ENCODE measurements at regions not wholly inside any gene's neighbourhood (a gene's known extent, or its start where the extent isn't known, plus 50 kb on each side); places are given as distances from the start of the nearest gene placed in this dataset.

- TF ChIP-seq ZNF274 (IDR thresholded peaks at IDR 0.05; ENCODE audit: low read depth, low read length) = no peak
- H3K4me3 ChIP-seq (ENCODE audit: low read length) = no peak overlapping the region
Measured at GRCh38 chr12:75581515-75581914, 70.1 kb upstream of the KRR1 start.

- TF ChIP-seq ZNF274 (IDR thresholded peaks at IDR 0.05; ENCODE audit: low read depth, low read length) = no peak
- no peak overlapping the region for H3K4me3 ChIP-seq (ENCODE audit: low read length)
Measured at GRCh38 chr12:75579552-75579951, 68.1 kb upstream of the KRR1 start.

GRCh38 chr12:75578546-75578945, 67.1 kb upstream of the KRR1 start:
- no peak for TF ChIP-seq ZNF274 (IDR thresholded peaks at IDR 0.05; ENCODE audit: low read depth, low read length)
- no peak overlapping the region for H3K4me3 ChIP-seq (ENCODE audit: low read length)

GRCh38 chr12:75577812-75578211, 66.4 kb upstream of the KRR1 start:
- no peak for TF ChIP-seq ZNF274 (IDR thresholded peaks at IDR 0.05; ENCODE audit: low read depth, low read length)
- H3K4me3 ChIP-seq (ENCODE audit: low read length) = no peak overlapping the region

GRCh38 chr12:75571656-75572205, 60.3 kb upstream of the KRR1 start:
- TF ChIP-seq ZNF274 (IDR thresholded peaks at IDR 0.05; ENCODE audit: low read depth, low read length) = no peak
- no peak overlapping the region for H3K4me3 ChIP-seq (ENCODE audit: low read length)

- no peak for TF ChIP-seq ZNF274 (IDR thresholded peaks at IDR 0.05; ENCODE audit: low read depth, low read length)
- H3K4me3 ChIP-seq (ENCODE audit: low read length) = no peak overlapping the region
Measured at GRCh38 chr12:75571204-75571603, 59.8 kb upstream of the KRR1 start.

- no peak for TF ChIP-seq ZNF274 (IDR thresholded peaks at IDR 0.05; ENCODE audit: low read depth, low read length)
- no peak overlapping the region for H3K4me3 ChIP-seq (ENCODE audit: low read length)
Measured at GRCh38 chr12:75568801-75569200, 57.4 kb upstream of the KRR1 start.

GRCh38 chr12:75568393-75568792, 57.0 kb upstream of the KRR1 start:
- no peak overlapping the region for H3K4me3 ChIP-seq (ENCODE audit: low read length)
- TF ChIP-seq ZNF274 (IDR thresholded peaks at IDR 0.05; ENCODE audit: low read depth, low read length) = no peak

GRCh38 chr12:75565795-75566194, 54.4 kb upstream of the KRR1 start:
- TF ChIP-seq ZNF274 (IDR thresholded peaks at IDR 0.05; ENCODE audit: low read depth, low read length) = no peak
- H3K4me3 ChIP-seq (ENCODE audit: low read length) = no peak overlapping the region

GRCh38 chr12:75564852-75565251, 53.4 kb upstream of the KRR1 start:
- no peak for TF ChIP-seq ZNF274 (IDR thresholded peaks at IDR 0.05; ENCODE audit: low read depth, low read length)
- no peak overlapping the region for H3K4me3 ChIP-seq (ENCODE audit: low read length)

GRCh38 chr12:75564398-75564797, 53.0 kb upstream of the KRR1 start:
- no peak for TF ChIP-seq ZNF274 (IDR thresholded peaks at IDR 0.05; ENCODE audit: low read depth, low read length)
- H3K4me3 ChIP-seq (ENCODE audit: low read length) = no peak overlapping the region

GRCh38 chr12:75563351-75563750, 51.9 kb upstream of the KRR1 start:
- TF ChIP-seq ZNF274 (IDR thresholded peaks at IDR 0.05; ENCODE audit: low read depth, low read length) = no peak
- no peak overlapping the region for H3K4me3 ChIP-seq (ENCODE audit: low read length)

- H3K4me3 ChIP-seq (ENCODE audit: low read length) = no peak overlapping the region
- no peak for TF ChIP-seq ZNF274 (IDR thresholded peaks at IDR 0.05; ENCODE audit: low read depth, low read length)
Measured at GRCh38 chr12:75561921-75562320, 50.5 kb upstream of the KRR1 start.

Measured in GM08714 (cell line).